Astrocyte of the spinal cord (primary cell): ENCODE measurements at regions not wholly inside any gene's neighbourhood (a gene's known extent, or its start where the extent isn't known, plus 50 kb on each side); places are given as distances from the start of the nearest gene placed in this dataset.

Source experiments
- DNase-seq: peaks from one replicate; pipeline ENCODE4 v3.0.0; 2011; ENCODE audit warnings: low read depth, low spot score
- H3K4me3 ChIP-seq: 2 replicates; pipeline ENCODE4 v1.5.1; 2011; ENCODE audit warnings: low read depth, mild to moderate bottlenecking, low read length, moderate library complexity
- CTCF ChIP-seq: IDR thresholded peaks from 2 replicates; pipeline ENCODE4 v1.5.1; 2012; ENCODE audit warnings: low read depth, mild to moderate bottlenecking, low read length, inconsistent platforms
- in situ Hi-C: cut with HindIII; loops from 2 replicates; pipeline ENCODE4 v1.10.0; 2017; ENCODE audit warnings: low sequenced_read_pairs

GRCh38 chr4:59904331-59904730 is 1295.8 kb upstream of the ADGRL3 start:
- no peak overlapping the region for H3K4me3 ChIP-seq
- no peak for TF ChIP-seq CTCF
- DNase-seq, result no peak
- in situ Hi-C loops, result no loop called here

- DNase-seq, result no peak
- H3K4me3 ChIP-seq, result no peak overlapping the region
- no peak for TF ChIP-seq CTCF
- in situ Hi-C loops, result no loop called here
Observed at GRCh38 chr4:59920416-59920815, 1279.7 kb upstream of the ADGRL3 start.

GRCh38 chr4:59925290-59925689 is 1274.8 kb upstream of the ADGRL3 start:
- in situ Hi-C loops, result no loop called here
- no peak for TF ChIP-seq CTCF
- no peak for DNase-seq
- H3K4me3 ChIP-seq, result no peak overlapping the region

- no peak for TF ChIP-seq CTCF
- DNase-seq, result no peak
- H3K4me3 ChIP-seq, result no peak overlapping the region
- in situ Hi-C loops, result no loop called here
Observed at GRCh38 chr4:59936566-59936965, 1263.6 kb upstream of the ADGRL3 start.

- in situ Hi-C loops, result no loop called here
- no peak overlapping the region for H3K4me3 ChIP-seq
- no peak for DNase-seq
- no peak for TF ChIP-seq CTCF
Observed at GRCh38 chr4:59938166-59938565, 1262.0 kb upstream of the ADGRL3 start.

- H3K4me3 ChIP-seq, result no peak overlapping the region
- DNase-seq, result no peak
- no peak for TF ChIP-seq CTCF
- in situ Hi-C loops, result no loop called here
Observed at GRCh38 chr4:59945277-59945676, 1254.8 kb upstream of the ADGRL3 start.

GRCh38 chr4:59945716-59946115 is 1254.4 kb upstream of the ADGRL3 start:
- TF ChIP-seq CTCF, result no peak
- H3K4me3 ChIP-seq, result no peak overlapping the region
- no peak for DNase-seq
- in situ Hi-C loops, result no loop called here
